Ovary (tissue), 3 donors: ENCODE measurements at regions not wholly inside any gene's neighbourhood (a gene's known extent, or its start where the extent isn't known, plus 50 kb on each side); places are given as distances from the start of the nearest gene placed in this dataset.

ENCODE experiments used
- CTCF ChIP-seq, 3 donors: fragments of 450-650 bp in 2 of 3; fragments of 200-600 bp in 1 of 3; IDR thresholded peaks; one replicate each; pipeline versions ENCODE4 v1.5.1 to v1.8.0; 2016 to 2022; ENCODE audit warnings: antibody characterized with exemption in 3 of 3, mild to moderate bottlenecking in 1 of 3
- EP300 ChIP-seq: sonication (generic); formaldehyde crosslinking; IDR thresholded peaks from one replicate; pipeline ENCODE4 v1.6.1; 2017; ENCODE audit warnings: antibody characterized with exemption
- donor health status: DM: no; HTN: no; CAD: no.

- TF ChIP-seq CTCF (IDR thresholded peaks at IDR 0.05) = no peak
- TF ChIP-seq EP300 = no peak
Observed at GRCh38 chr4:52372269-52372668, 286.8 kb downstream of the USP46 start.
